ENCODE measurements at regions not wholly inside any gene's neighbourhood (a gene's known extent, or its start where the extent isn't known, plus 50 kb on each side); places are given as distances from the start of the nearest gene placed in this dataset.

DNA sequence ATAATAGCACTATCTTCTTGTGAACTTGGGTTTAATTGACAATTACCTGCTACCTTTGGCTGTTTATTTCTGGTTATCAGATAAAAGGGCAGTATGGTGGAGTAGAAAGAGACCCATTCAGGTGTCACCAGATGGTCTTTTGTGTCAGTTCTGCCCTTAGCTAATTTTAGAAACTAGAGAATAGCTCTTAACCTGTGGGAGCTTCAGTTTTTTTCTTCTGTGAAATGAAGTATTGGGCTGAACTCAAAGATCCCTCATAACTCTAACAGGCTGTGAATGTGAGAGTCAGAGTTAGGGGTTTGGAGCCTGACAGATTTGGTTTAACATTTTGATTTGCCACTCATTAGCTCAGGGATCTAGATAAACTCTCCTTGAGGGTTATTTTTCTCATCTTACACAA is 335.2 kb downstream of the PPP1R2C start:
- Histone ChIP-seq H3K4me1 (ENCODE audit: low read length) (peaks cover 24% of the 10 kb centered on the region), H3K4me3 (ENCODE audit: low read length) (no peak overlapping the region), H3K4me2 (ENCODE audit: low read length) (peak overlapping the region; percentile 58; the same call in 1 of the 2 replicates), H3K36me3 (replicated peaks; ENCODE audit: low read depth, low read length) (no peaks in the 10 kb centered on the region), H3K79me2 (ENCODE audit: low read length) (no peaks in the 10 kb centered on the region), H3K27ac (ENCODE audit: low read length) (no peak overlapping the region), H2AFZ (ENCODE audit: low read depth, low read length) (no peak overlapping the region), H3K9me3 (ENCODE audit: insufficient read depth, low read length) (no peaks in the 10 kb centered on the region), H3K27me3 (ENCODE audit: low read depth, low read length) (no peaks in the 10 kb centered on the region), H3K9ac (ENCODE audit: low read length) (no peak overlapping the region), H4K20me1 (ENCODE audit: insufficient read depth, low read length) (no peaks in the 10 kb centered on the region)
- TF ChIP-seq EZH2phosphoT487 (IDR thresholded peaks at IDR 0.05; ENCODE audit: low read depth), result no peak
- TF ChIP-seq, protein P1, sequence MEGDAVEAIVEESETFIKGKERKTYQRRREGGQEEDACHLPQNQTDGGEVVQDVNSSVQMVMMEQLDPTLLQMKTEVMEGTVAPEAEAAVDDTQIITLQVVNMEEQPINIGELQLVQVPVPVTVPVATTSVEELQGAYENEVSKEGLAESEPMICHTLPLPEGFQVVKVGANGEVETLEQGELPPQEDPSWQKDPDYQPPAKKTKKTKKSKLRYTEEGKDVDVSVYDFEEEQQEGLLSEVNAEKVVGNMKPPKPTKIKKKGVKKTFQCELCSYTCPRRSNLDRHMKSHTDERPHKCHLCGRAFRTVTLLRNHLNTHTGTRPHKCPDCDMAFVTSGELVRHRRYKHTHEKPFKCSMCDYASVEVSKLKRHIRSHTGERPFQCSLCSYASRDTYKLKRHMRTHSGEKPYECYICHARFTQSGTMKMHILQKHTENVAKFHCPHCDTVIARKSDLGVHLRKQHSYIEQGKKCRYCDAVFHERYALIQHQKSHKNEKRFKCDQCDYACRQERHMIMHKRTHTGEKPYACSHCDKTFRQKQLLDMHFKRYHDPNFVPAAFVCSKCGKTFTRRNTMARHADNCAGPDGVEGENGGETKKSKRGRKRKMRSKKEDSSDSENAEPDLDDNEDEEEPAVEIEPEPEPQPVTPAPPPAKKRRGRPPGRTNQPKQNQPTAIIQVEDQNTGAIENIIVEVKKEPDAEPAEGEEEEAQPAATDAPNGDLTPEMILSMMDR (IDR thresholded peaks at IDR 0.05; ENCODE audit: low read depth, low read length), result no peak

- Histone ChIP-seq H4K20me1 (ENCODE audit: insufficient read depth, low read length) (no peaks in the 10 kb centered on the region), H2AFZ (ENCODE audit: low read depth, low read length) (no peak overlapping the region), H3K4me2 (ENCODE audit: low read length) (no peak overlapping the region), H3K36me3 (replicated peaks; ENCODE audit: low read depth, low read length) (no peaks in the 10 kb centered on the region), H3K27ac (ENCODE audit: low read length) (no peak overlapping the region), H3K4me1 (ENCODE audit: low read length) (peaks cover 5% of the 10 kb centered on the region; the same call in 1 of the 2 replicates), H3K79me2 (ENCODE audit: low read length) (no peaks in the 10 kb centered on the region), H3K9me3 (ENCODE audit: insufficient read depth, low read length) (no peaks in the 10 kb centered on the region), H3K4me3 (ENCODE audit: low read length) (no peak overlapping the region), H3K27me3 (ENCODE audit: low read depth, low read length) (no peaks in the 10 kb centered on the region), H3K9ac (ENCODE audit: low read length) (no peak overlapping the region)
- no peak for TF ChIP-seq EZH2phosphoT487 (IDR thresholded peaks at IDR 0.05; ENCODE audit: low read depth)
- TF ChIP-seq, protein P1 (IDR thresholded peaks at IDR 0.05; ENCODE audit: low read depth, low read length), result no peak
These were observed 340.8 kb downstream of the PPP1R2C start for GRCh38 chrX:42437211-42437610.

GRCh38 chrX:42434458-42435166 is 343.4 kb downstream of the PPP1R2C start:
- Histone ChIP-seq H2AFZ (ENCODE audit: low read depth, low read length) (no peak overlapping the region), H3K9me3 (ENCODE audit: insufficient read depth, low read length) (no peaks in the 10 kb centered on the region), H3K27me3 (ENCODE audit: low read depth, low read length) (no peaks in the 10 kb centered on the region), H3K9ac (ENCODE audit: low read length) (no peak overlapping the region), H3K4me1 (ENCODE audit: low read length) (peaks cover 5% of the 10 kb centered on the region; the same call in 1 of the 2 replicates), H3K4me3 (ENCODE audit: low read length) (no peak overlapping the region), H3K36me3 (replicated peaks; ENCODE audit: low read depth, low read length) (no peaks in the 10 kb centered on the region), H3K79me2 (ENCODE audit: low read length) (no peaks in the 10 kb centered on the region), H3K4me2 (ENCODE audit: low read length) (no peak overlapping the region), H4K20me1 (ENCODE audit: insufficient read depth, low read length) (no peaks in the 10 kb centered on the region), H3K27ac (ENCODE audit: low read length) (no peak overlapping the region)
- TF ChIP-seq, protein P1 (IDR thresholded peaks at IDR 0.05; ENCODE audit: low read depth, low read length), result no peak
- no peak for TF ChIP-seq EZH2phosphoT487 (IDR thresholded peaks at IDR 0.05; ENCODE audit: low read depth)

DNA sequence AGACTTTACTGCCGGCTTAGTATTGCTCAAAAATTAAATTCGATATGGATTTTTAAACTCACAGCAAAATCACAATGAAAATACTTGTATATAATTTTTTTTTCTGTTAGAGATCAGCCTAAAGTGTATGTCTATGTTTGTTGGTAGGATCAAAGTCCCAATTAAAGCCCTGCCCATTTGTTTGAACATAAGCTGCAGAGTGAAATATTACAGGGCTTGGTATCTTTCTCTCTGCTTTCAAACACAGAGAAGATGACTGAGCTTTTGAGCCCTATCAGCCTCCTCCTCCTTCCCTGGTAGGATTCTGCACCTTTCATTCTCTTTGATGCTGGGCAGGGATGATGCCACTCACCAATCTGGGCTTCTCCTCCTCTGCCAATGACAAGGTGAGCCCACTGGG is 345.4 kb downstream of the PPP1R2C start:
- no peak overlapping the region for H3K27ac ChIP-seq (ENCODE audit: low read length)
- no peak for TF ChIP-seq EZH2phosphoT487 (IDR thresholded peaks at IDR 0.05; ENCODE audit: low read depth)
- TF ChIP-seq, protein P1 (IDR thresholded peaks at IDR 0.05; ENCODE audit: low read depth, low read length), result no peak
- no peak overlapping the region for H3K9ac ChIP-seq (ENCODE audit: low read length)
- no peaks in the 10 kb centered on the region for H3K36me3 ChIP-seq (replicated peaks; ENCODE audit: low read depth, low read length)
- H2AFZ ChIP-seq (ENCODE audit: low read depth, low read length), result no peak overlapping the region
- H3K4me2 ChIP-seq (ENCODE audit: low read length), result no peak overlapping the region
- no peaks in the 10 kb centered on the region for H3K79me2 ChIP-seq (ENCODE audit: low read length)
- no peaks in the 10 kb centered on the region for H3K9me3 ChIP-seq (ENCODE audit: insufficient read depth, low read length)
- no peak overlapping the region for H3K4me3 ChIP-seq (ENCODE audit: low read length)
- H3K4me1 ChIP-seq (ENCODE audit: low read length), result no peaks in the 10 kb centered on the region
- H3K27me3 ChIP-seq (ENCODE audit: low read depth, low read length), result no peaks in the 10 kb centered on the region
- no peaks in the 10 kb centered on the region for H4K20me1 ChIP-seq (ENCODE audit: insufficient read depth, low read length)

Data from OCI-LY3 (cell line).